Testis (tissue), 2 donors: ENCODE measurements at regions not wholly inside any gene's neighbourhood (a gene's known extent, or its start where the extent isn't known, plus 50 kb on each side); places are given as distances from the start of the nearest gene placed in this dataset.
A peak's percentile ranks its signal among the peaks of the same experiment; 100 is the strongest.

Source experiments
- DNase-seq: peaks from one replicate; pipeline ENCODE4 v3.0.0-alpha.2; 2019
- H3K27ac ChIP-seq, 2 donors: fragments of 200-600 bp; sonication (generic); one replicate each; pipeline ENCODE4 v1.5.1; 2019
- H3K27me3 ChIP-seq: fragments of 200-600 bp; sonication (generic); one replicate; pipeline ENCODE4 v1.5.1; 2019
- H3K36me3 ChIP-seq: fragments of 200-600 bp; sonication (generic); one replicate; pipeline ENCODE4 v1.5.1; 2017; ENCODE audit warnings: low read depth; ENCODE audit errors: missing control alignments
- H3K4me1 ChIP-seq: fragments of 200-600 bp; sonication (generic); one replicate; pipeline ENCODE4 v1.5.1; 2019
- H3K4me3 ChIP-seq, 2 donors: fragments of 200-600 bp; sonication (generic); one replicate each; pipeline ENCODE4 v1.5.1; 2017 to 2019
- H3K9me3 ChIP-seq: fragments of 200-600 bp; sonication (generic); one replicate; pipeline ENCODE4 v1.5.1; 2017
- CTCF ChIP-seq, 3 experiments: fragments of 450-650 bp in 2 of 3; fragments of 200-600 bp in 1 of 3; sonication (generic) in 1 of 3; IDR thresholded peaks; one replicate each; pipeline ENCODE4 v1.5.1; 2016 to 2019; ENCODE audit warnings: antibody characterized with exemption in 3 of 3, mild to moderate bottlenecking in 2 of 3, moderate library complexity in 1 of 3
- POLR2A ChIP-seq: fragments of 450-650 bp; IDR thresholded peaks from one replicate; pipeline ENCODE4 v1.6.1; 2017; ENCODE audit warnings: antibody characterized with exemption, mild to moderate bottlenecking, moderate library complexity
- WGBS, 2 donors: methylation state at CpG; one replicate each; pipeline ENCODE4 v1.1.5; 2018; 5-methylcytosine and 5-hydroxymethylcytosine counted together
- intact Hi-C: fragments of 100-400 bp; cut with DNase I; formaldehyde crosslinking; loops from one replicate; pipeline ENCODE4 v1.15.1; 2023; ENCODE audit warnings: low total_unique reads

GRCh38 chr5:62741761-62742160 is 163.1 kb downstream of the LRRC70 start:
- no peak overlapping the region for H3K4me3 ChIP-seq
- intact Hi-C loops = no loop called here
- no peak for DNase-seq
- WGBS, 2 donors = 90 to 92% methylated on average over 2 of the region's 2 CpGs
- H3K27ac ChIP-seq = no peak overlapping the region
- no peaks in the 10 kb centered on the region for H3K36me3 ChIP-seq
- TF ChIP-seq CTCF (IDR thresholded peaks at IDR 0.05) (no peak), POLR2A (no peak)
- H3K27me3 ChIP-seq = no peaks in the 10 kb centered on the region
- no peaks in the 10 kb centered on the region for H3K4me1 ChIP-seq
- H3K9me3 ChIP-seq = no peaks in the 10 kb centered on the region

- H3K27me3 ChIP-seq = no peaks in the 10 kb centered on the region
- intact Hi-C loops = no loop called here
- DNase-seq = no peak
These were observed 159.1 kb downstream of the LRRC70 start for GRCh38 chr5:62737766-62738165.

GRCh38 chr5:62732677-62733121 is 154.1 kb downstream of the LRRC70 start:
- no peaks in the 10 kb centered on the region for H3K9me3 ChIP-seq
- H3K36me3 ChIP-seq = no peaks in the 10 kb centered on the region
- 41 to 73% methylated on average over 1 of the region's 1 CpG for WGBS, 2 donors
- no peak overlapping the region for H3K27ac ChIP-seq
- intact Hi-C loops = no loop called here
- DNase-seq = peak; percentile 16
- H3K4me3 ChIP-seq = no peak overlapping the region
- H3K4me1 ChIP-seq = no peaks in the 10 kb centered on the region
- TF ChIP-seq POLR2A (no peak), CTCF (IDR thresholded peaks at IDR 0.05) (no peak)
- no peaks in the 10 kb centered on the region for H3K27me3 ChIP-seq

More at GRCh38 chr5:62737766-62738165, 159.1 kb downstream of the LRRC70 start:
- no peaks in the 10 kb centered on the region for H3K36me3 ChIP-seq
- H3K4me3 ChIP-seq = no peak overlapping the region
- no peaks in the 10 kb centered on the region for H3K9me3 ChIP-seq
- TF ChIP-seq POLR2A (no peak), CTCF (IDR thresholded peaks at IDR 0.05) (no peak)
- no peak overlapping the region for H3K27ac ChIP-seq
- no peaks in the 10 kb centered on the region for H3K4me1 ChIP-seq

- Histone ChIP-seq H3K27me3 (no peaks in the 10 kb centered on the region), H3K9me3 (no peaks in the 10 kb centered on the region), H3K4me3 (no peak overlapping the region), H3K36me3 (no peaks in the 10 kb centered on the region), H3K27ac (no peak overlapping the region), H3K4me1 (no peaks in the 10 kb centered on the region)
- intact Hi-C loops = no loop called here
- TF ChIP-seq POLR2A (no peak), CTCF (IDR thresholded peaks at IDR 0.05) (no peak)
- WGBS, 2 donors = 81 to 98% methylated on average over 3 of the region's 3 CpGs
- no peak for DNase-seq
These were observed 152.4 kb downstream of the LRRC70 start for GRCh38 chr5:62731022-62731421.

GRCh38 chr5:62729675-62730074 is 151.1 kb downstream of the LRRC70 start:
- TF ChIP-seq CTCF (IDR thresholded peaks at IDR 0.05) (no peak), POLR2A (no peak)
- Histone ChIP-seq H3K4me3 (no peak overlapping the region), H3K27me3 (no peaks in the 10 kb centered on the region), H3K36me3 (no peaks in the 10 kb centered on the region), H3K4me1 (no peaks in the 10 kb centered on the region), H3K27ac (no peak overlapping the region), H3K9me3 (no peaks in the 10 kb centered on the region)
- intact Hi-C loops = no loop called here
- no peak for DNase-seq
- WGBS, 2 donors = 54 to 60% methylated on average over 2 of the region's 2 CpGs
